Panc1 (cell line): ENCODE measurements at regions not wholly inside any gene's neighbourhood (a gene's known extent, or its start where the extent isn't known, plus 50 kb on each side); places are given as distances from the start of the nearest gene placed in this dataset.

Experiments used
- POLR2AphosphoS5 ChIP-seq: IDR thresholded peaks from 2 replicates; pipeline ENCODE4 v1.6.1; 2012; ENCODE audit warnings: mild to moderate bottlenecking, low read depth, low read length, moderate library complexity
- REST ChIP-seq, 2 experiments: IDR thresholded peaks; 2 replicates each; pipeline ENCODE4 v1.6.1; 2011 to 2012; ENCODE audit warnings: low read depth in 2 of 2, control low read depth in 1 of 2, low read length in 1 of 2, mild to moderate bottlenecking in 1 of 2, moderate library complexity in 1 of 2; ENCODE audit not compliant: insufficient read depth in 1 of 2
- TF ChIP-seq, protein P1 (sequence below): fragments of 450-650 bp; IDR thresholded peaks from 2 replicates; pipeline ENCODE4 v1.5.1; 2017; ENCODE audit warnings: mild to moderate bottlenecking

DNA sequence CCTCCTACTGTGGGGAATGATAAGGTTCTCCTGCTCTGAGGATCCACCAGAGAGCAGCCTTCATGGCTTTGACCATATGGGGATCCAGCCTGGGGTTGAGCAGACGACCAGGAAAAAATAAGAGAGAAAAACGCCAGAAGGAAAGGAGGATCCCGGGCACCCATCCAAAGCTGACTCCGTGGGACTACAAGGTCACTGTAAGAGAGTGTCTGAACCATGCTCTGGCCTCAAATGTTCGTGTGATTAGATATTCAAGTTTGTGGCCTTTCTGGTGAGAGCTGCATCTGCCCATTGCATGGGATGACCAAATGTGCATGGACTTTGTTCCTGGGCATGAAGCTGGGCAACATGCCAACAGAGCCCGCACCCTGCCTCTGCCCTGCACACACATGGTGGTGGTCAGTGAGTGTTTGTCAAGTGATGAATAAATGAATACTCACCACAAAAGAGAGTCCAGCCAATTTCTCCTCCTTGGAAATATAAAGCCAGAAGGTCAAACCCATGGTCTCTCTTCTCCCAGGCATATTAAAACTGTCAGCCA lies 346.0 kb upstream of the GATB start:
- TF ChIP-seq, protein P1, sequence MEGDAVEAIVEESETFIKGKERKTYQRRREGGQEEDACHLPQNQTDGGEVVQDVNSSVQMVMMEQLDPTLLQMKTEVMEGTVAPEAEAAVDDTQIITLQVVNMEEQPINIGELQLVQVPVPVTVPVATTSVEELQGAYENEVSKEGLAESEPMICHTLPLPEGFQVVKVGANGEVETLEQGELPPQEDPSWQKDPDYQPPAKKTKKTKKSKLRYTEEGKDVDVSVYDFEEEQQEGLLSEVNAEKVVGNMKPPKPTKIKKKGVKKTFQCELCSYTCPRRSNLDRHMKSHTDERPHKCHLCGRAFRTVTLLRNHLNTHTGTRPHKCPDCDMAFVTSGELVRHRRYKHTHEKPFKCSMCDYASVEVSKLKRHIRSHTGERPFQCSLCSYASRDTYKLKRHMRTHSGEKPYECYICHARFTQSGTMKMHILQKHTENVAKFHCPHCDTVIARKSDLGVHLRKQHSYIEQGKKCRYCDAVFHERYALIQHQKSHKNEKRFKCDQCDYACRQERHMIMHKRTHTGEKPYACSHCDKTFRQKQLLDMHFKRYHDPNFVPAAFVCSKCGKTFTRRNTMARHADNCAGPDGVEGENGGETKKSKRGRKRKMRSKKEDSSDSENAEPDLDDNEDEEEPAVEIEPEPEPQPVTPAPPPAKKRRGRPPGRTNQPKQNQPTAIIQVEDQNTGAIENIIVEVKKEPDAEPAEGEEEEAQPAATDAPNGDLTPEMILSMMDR: no peak
- TF ChIP-seq POLR2AphosphoS5 (no peak), REST (IDR thresholded peaks at IDR 0.05; ENCODE audit: insufficient read depth in 1 of 2, low read depth in 2 of 2, low read length in 1 of 2) (no peak)
